DMS53 treated with DMSO at 0.1 percent for 48 hours (cell line): ENCODE measurements at regions not wholly inside any gene's neighbourhood (a gene's known extent, or its start where the extent isn't known, plus 50 kb on each side); places are given as distances from the start of the nearest gene placed in this dataset.

ENCODE experiments used
- DNase-seq: peaks from one replicate; lab custom pipeline; 2025; ENCODE audit not compliant: unreplicated experiment; lab: John Stamatoyannopoulos, UW

GRCh38 chr2:94939349-94939748, 68.1 kb downstream of the TEKT4 start:
- no peak for DNase-seq

GRCh38 chr2:94947097-94948016, 76.1 kb downstream of the TEKT4 start:
- DNase-seq, result no peak

GRCh38 chr2:94955702-94956101, 69.8 kb upstream of the MAL start:
- DNase-seq, result no peak

GRCh38 chr2:94956797-94957391, 68.6 kb upstream of the MAL start:
- peak; percentile 61 for DNase-seq

- no peak for DNase-seq
Observed at GRCh38 chr2:94958245-94958644, 67.3 kb upstream of the MAL start.

- DNase-seq, result no peak
Observed at GRCh38 chr2:94960266-94960665, 65.2 kb upstream of the MAL start.

- no peak for DNase-seq
Observed at GRCh38 chr2:94960751-94961150, 64.8 kb upstream of the MAL start.

- DNase-seq, result no peak
Observed at GRCh38 chr2:94964193-94964592, 61.3 kb upstream of the MAL start.

- DNase-seq, result no peak
Observed at GRCh38 chr2:94966689-94967088, 58.8 kb upstream of the MAL start.

- DNase-seq, result no peak
Observed at GRCh38 chr2:94970353-94970752, 55.2 kb upstream of the MAL start.
